ENCODE measurements at regions not wholly inside any gene's neighbourhood (a gene's known extent, or its start where the extent isn't known, plus 50 kb on each side); places are given as distances from the start of the nearest gene placed in this dataset.

DNA sequence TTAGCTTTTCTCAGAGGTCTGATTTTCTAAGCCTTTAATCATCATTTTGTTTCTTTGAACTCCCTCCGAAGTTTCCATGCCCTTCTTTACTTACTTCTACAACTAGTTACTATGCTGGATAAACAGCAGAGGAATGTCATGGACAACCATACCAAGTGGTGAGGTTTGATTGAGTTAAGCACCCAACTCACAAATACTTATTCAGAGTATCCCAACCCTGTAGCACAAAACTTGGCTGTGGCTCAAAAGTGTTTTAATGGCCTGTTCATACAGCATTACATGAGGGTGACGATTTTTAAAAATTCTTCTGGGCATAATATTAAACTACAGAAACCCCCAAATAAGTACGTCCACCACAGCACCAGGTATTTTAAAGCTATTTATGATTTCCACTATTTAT lies 946.8 kb upstream of the SOX9 start:
- TF ChIP-seq, protein P1, sequence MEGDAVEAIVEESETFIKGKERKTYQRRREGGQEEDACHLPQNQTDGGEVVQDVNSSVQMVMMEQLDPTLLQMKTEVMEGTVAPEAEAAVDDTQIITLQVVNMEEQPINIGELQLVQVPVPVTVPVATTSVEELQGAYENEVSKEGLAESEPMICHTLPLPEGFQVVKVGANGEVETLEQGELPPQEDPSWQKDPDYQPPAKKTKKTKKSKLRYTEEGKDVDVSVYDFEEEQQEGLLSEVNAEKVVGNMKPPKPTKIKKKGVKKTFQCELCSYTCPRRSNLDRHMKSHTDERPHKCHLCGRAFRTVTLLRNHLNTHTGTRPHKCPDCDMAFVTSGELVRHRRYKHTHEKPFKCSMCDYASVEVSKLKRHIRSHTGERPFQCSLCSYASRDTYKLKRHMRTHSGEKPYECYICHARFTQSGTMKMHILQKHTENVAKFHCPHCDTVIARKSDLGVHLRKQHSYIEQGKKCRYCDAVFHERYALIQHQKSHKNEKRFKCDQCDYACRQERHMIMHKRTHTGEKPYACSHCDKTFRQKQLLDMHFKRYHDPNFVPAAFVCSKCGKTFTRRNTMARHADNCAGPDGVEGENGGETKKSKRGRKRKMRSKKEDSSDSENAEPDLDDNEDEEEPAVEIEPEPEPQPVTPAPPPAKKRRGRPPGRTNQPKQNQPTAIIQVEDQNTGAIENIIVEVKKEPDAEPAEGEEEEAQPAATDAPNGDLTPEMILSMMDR (IDR thresholded peaks at IDR 0.05; ENCODE audit: partially characterized antibody, unreplicated experiment), result no peak
- Mint-ChIP-seq H3K4me1 (ENCODE audit: low read depth, unreplicated experiment) (peaks cover 5% of the 10 kb centered on the region), H3K27me3 (ENCODE audit: unreplicated experiment) (no peaks in the 10 kb centered on the region), H3K36me3 (ENCODE audit: unreplicated experiment) (no peaks in the 10 kb centered on the region), H3K4me3 (ENCODE audit: unreplicated experiment) (no peak overlapping the region), H3K27ac (ENCODE audit: unreplicated experiment) (no peak overlapping the region), H3K9me3 (ENCODE audit: unreplicated experiment) (peaks cover 1% of the 10 kb centered on the region)
- no peak for DNase-seq

DNA sequence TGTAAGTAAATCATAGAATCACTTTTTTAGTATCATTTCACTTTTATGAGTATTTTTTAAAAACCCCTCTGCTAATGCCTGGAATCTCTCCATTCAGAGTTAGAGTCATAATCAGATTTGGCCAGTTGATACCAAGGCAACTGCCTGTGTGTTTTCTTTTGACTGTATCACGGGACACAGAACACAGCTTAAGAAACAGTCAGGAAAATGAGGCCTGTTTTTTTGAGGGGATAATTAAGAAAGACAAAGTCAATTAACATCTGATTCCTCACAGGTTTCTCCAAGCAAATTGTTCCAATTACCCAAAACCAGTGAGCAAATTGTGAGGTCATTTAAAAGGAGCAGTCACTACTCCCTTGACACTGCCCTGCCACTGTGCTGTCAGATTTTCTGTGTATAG lies 944.5 kb upstream of the SOX9 start:
- no peaks in the 10 kb centered on the region for H3K36me3 Mint-ChIP-seq (ENCODE audit: unreplicated experiment)
- no peaks in the 10 kb centered on the region for H3K27me3 Mint-ChIP-seq (ENCODE audit: unreplicated experiment)
- H3K27ac Mint-ChIP-seq (ENCODE audit: unreplicated experiment), result no peak overlapping the region
- no peak overlapping the region for H3K4me3 Mint-ChIP-seq (ENCODE audit: unreplicated experiment)
- TF ChIP-seq, protein P1 (IDR thresholded peaks at IDR 0.05; ENCODE audit: partially characterized antibody, unreplicated experiment), result no peak
- H3K4me1 Mint-ChIP-seq (ENCODE audit: low read depth, unreplicated experiment), result peaks cover 5% of the 10 kb centered on the region
- DNase-seq, result no peak
- H3K9me3 Mint-ChIP-seq (ENCODE audit: unreplicated experiment), result peaks cover 1% of the 10 kb centered on the region

DNA sequence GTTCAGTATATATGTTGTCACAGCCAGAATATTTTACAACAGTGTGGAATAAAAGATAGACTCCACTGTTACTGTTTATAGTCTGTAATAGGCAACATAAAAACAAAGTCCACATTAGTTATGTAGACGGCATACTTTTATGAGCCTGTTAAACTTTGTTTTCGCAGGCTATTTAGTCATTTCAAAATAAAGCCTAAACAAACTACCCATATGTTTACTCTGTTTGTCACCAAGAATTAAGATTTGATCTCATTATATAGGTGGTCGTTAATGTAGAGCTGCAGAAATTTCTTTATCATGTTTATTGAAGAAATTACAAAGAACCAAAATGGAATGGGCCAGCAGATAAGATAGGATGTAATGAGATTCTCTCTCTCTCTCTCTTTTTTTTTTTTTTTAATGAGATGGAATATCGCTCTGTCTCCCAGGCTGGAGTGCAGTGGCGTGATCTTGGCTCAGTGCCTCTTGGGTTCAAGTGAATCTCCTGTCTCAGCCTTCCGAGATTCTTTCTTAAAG lies 943.8 kb upstream of the SOX9 start:
- TF ChIP-seq, protein P1 (IDR thresholded peaks at IDR 0.05; ENCODE audit: partially characterized antibody, unreplicated experiment), result no peak
- no peaks in the 10 kb centered on the region for H3K27me3 Mint-ChIP-seq (ENCODE audit: unreplicated experiment)
- H3K4me3 Mint-ChIP-seq (ENCODE audit: unreplicated experiment), result no peak overlapping the region
- peaks cover 5% of the 10 kb centered on the region for H3K4me1 Mint-ChIP-seq (ENCODE audit: low read depth, unreplicated experiment)
- H3K36me3 Mint-ChIP-seq (ENCODE audit: unreplicated experiment), result no peaks in the 10 kb centered on the region
- H3K27ac Mint-ChIP-seq (ENCODE audit: unreplicated experiment), result no peak overlapping the region
- peaks cover 1% of the 10 kb centered on the region for H3K9me3 Mint-ChIP-seq (ENCODE audit: unreplicated experiment)
- DNase-seq, result no peak

DNA sequence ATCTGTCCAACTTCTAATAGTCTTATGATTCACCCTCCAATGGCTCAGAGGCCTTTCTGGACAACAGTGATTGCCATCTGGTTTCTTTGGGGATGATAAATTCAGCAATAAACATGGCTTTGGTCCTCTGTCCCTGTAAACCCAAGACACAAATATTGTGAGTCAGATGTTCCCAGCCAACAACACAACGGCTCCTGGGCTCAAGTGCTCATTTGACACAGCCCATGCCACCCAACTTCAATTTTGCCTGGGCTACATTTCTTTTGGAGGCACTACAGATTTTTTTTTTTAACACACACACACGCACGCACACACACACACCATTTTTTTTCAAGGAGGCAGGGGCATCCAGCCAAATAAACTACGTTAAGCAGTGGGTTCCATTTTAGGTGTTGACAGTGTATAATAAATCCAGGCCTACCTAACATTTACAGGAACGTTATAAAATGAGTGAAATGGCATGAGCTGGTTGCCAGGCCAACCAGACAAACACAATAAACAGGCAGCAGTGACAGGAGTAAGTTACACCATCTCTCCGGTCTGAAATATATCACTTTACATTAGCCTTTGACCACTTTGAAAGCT lies 939.9 kb upstream of the SOX9 start:
- Mint-ChIP-seq H3K4me3 (ENCODE audit: unreplicated experiment) (no peak overlapping the region), H3K9me3 (ENCODE audit: unreplicated experiment) (peaks cover 1% of the 10 kb centered on the region), H3K27ac (ENCODE audit: unreplicated experiment) (no peak overlapping the region), H3K4me1 (ENCODE audit: low read depth, unreplicated experiment) (peaks cover 10% of the 10 kb centered on the region), H3K36me3 (ENCODE audit: unreplicated experiment) (no peaks in the 10 kb centered on the region), H3K27me3 (ENCODE audit: unreplicated experiment) (no peaks in the 10 kb centered on the region)
- TF ChIP-seq, protein P1 (IDR thresholded peaks at IDR 0.05; ENCODE audit: partially characterized antibody, unreplicated experiment), result no peak
- DNase-seq, result no peak

DNA sequence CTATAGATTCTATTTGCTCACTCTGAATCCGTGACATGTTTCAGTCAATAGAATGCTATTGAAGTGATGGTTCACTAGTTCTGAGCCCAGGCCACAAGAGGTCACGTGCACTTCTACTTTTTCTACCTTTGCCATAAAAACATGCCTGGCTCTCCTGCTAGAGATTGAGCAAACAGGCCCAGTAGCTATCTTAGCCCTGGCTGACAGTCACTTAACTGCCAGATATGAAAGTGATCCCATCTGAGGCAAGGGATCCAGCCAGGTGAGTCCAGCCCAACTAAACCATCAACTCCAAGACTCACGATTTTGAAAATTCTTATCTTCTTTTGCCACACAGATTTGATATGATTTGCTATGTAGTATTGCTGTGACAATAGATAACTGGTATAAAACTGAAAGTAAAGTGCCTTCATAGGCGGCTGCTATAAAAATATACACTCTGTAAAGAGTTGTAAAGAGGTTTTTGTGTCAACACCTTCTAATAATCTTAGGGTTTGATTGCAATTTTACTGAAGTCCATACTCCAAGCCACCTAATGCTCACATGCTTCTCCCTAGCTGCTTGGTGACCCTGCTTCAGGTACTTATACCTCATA lies 937.7 kb upstream of the SOX9 start:
- DNase-seq, result no peak
- Mint-ChIP-seq H3K36me3 (ENCODE audit: unreplicated experiment) (no peaks in the 10 kb centered on the region), H3K27me3 (ENCODE audit: unreplicated experiment) (no peaks in the 10 kb centered on the region), H3K4me3 (ENCODE audit: unreplicated experiment) (no peak overlapping the region), H3K27ac (ENCODE audit: unreplicated experiment) (no peak overlapping the region), H3K4me1 (ENCODE audit: low read depth, unreplicated experiment) (peaks cover 5% of the 10 kb centered on the region), H3K9me3 (ENCODE audit: unreplicated experiment) (peaks cover 1% of the 10 kb centered on the region)
- TF ChIP-seq, protein P1 (IDR thresholded peaks at IDR 0.05; ENCODE audit: partially characterized antibody, unreplicated experiment), result no peak

All from glutamatergic neuron (in vitro differentiated cells).